Chondrocyte (in vitro differentiated cells): ENCODE measurements at regions not wholly inside any gene's neighbourhood (a gene's known extent, or its start where the extent isn't known, plus 50 kb on each side); places are given as distances from the start of the nearest gene placed in this dataset.

Experiments used
- DNase-seq: peaks from one replicate; pipeline ENCODE4 v3.0.0; 2021; ENCODE audit warnings: mixed read lengths, low spot score
- H3K27ac Mint-ChIP-seq: one replicate; pipeline ENCODE4 v1.8.0; 2021; ENCODE audit warnings: mild to moderate bottlenecking, moderate library complexity, mixed read lengths; ENCODE audit not compliant: unreplicated experiment
- H3K27me3 Mint-ChIP-seq: 2 replicates; pipeline ENCODE4 v1.8.0; 2021; ENCODE audit warnings: low read depth, mixed read lengths
- H3K36me3 Mint-ChIP-seq: 2 replicates; pipeline ENCODE4 v1.8.0; 2021; ENCODE audit warnings: low read depth, mixed read lengths
- H3K4me1 Mint-ChIP-seq: 2 replicates; pipeline ENCODE4 v1.8.0; 2021; ENCODE audit warnings: low read depth, mild to moderate bottlenecking, mixed read lengths
- H3K4me3 Mint-ChIP-seq: one replicate; pipeline ENCODE4 v1.8.0; 2021; ENCODE audit warnings: mild to moderate bottlenecking, moderate library complexity, mixed read lengths; ENCODE audit not compliant: unreplicated experiment
- H3K9me3 Mint-ChIP-seq: 2 replicates; pipeline ENCODE4 v1.8.0; 2021; ENCODE audit warnings: low read depth, mixed read lengths
- TF ChIP-seq, protein P1 (sequence below): fragments of 200-600 bp; sonication (generic); IDR thresholded peaks from 2 replicates; pipeline ENCODE4 v1.5.0; 2021; ENCODE audit warnings: antibody characterized with exemption, mild to moderate bottlenecking, moderate library complexity

- H3K27me3 Mint-ChIP-seq: no peaks in the 10 kb centered on the region
- TF ChIP-seq, protein P1, sequence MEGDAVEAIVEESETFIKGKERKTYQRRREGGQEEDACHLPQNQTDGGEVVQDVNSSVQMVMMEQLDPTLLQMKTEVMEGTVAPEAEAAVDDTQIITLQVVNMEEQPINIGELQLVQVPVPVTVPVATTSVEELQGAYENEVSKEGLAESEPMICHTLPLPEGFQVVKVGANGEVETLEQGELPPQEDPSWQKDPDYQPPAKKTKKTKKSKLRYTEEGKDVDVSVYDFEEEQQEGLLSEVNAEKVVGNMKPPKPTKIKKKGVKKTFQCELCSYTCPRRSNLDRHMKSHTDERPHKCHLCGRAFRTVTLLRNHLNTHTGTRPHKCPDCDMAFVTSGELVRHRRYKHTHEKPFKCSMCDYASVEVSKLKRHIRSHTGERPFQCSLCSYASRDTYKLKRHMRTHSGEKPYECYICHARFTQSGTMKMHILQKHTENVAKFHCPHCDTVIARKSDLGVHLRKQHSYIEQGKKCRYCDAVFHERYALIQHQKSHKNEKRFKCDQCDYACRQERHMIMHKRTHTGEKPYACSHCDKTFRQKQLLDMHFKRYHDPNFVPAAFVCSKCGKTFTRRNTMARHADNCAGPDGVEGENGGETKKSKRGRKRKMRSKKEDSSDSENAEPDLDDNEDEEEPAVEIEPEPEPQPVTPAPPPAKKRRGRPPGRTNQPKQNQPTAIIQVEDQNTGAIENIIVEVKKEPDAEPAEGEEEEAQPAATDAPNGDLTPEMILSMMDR: no peak
- no peak for DNase-seq
- peaks cover 2% of the 10 kb centered on the region for H3K9me3 Mint-ChIP-seq
- H3K4me3 Mint-ChIP-seq: no peak overlapping the region
- no peaks in the 10 kb centered on the region for H3K36me3 Mint-ChIP-seq
- no peak overlapping the region for H3K27ac Mint-ChIP-seq
- no peaks in the 10 kb centered on the region for H3K4me1 Mint-ChIP-seq
Measured at GRCh38 chr3:151949706-151950105, 76.3 kb downstream of the SUCNR1 start.

- TF ChIP-seq, protein P1: no peak
- H3K9me3 Mint-ChIP-seq: no peaks in the 10 kb centered on the region
- no peak overlapping the region for H3K27ac Mint-ChIP-seq
- H3K36me3 Mint-ChIP-seq: no peaks in the 10 kb centered on the region
- no peak overlapping the region for H3K4me3 Mint-ChIP-seq
- H3K27me3 Mint-ChIP-seq: no peaks in the 10 kb centered on the region
- no peaks in the 10 kb centered on the region for H3K4me1 Mint-ChIP-seq
- DNase-seq: no peak
Measured at GRCh38 chr3:151955356-151955755, 81.9 kb downstream of the SUCNR1 start.

GRCh38 chr3:151960961-151961580, 87.6 kb downstream of the SUCNR1 start:
- no peaks in the 10 kb centered on the region for H3K27me3 Mint-ChIP-seq
- H3K27ac Mint-ChIP-seq: no peak overlapping the region
- DNase-seq: no peak
- peaks cover under 1% of the 10 kb centered on the region for H3K36me3 Mint-ChIP-seq
- H3K4me1 Mint-ChIP-seq: no peaks in the 10 kb centered on the region
- H3K9me3 Mint-ChIP-seq: peaks cover 1% of the 10 kb centered on the region
- TF ChIP-seq, protein P1: no peak
- H3K4me3 Mint-ChIP-seq: no peak overlapping the region

GRCh38 chr3:151962352-151962751, 88.9 kb downstream of the SUCNR1 start:
- Mint-ChIP-seq H3K27me3 (no peaks in the 10 kb centered on the region), H3K9me3 (peaks cover 8% of the 10 kb centered on the region), H3K4me1 (no peaks in the 10 kb centered on the region), H3K36me3 (peaks cover 2% of the 10 kb centered on the region), H3K4me3 (no peak overlapping the region), H3K27ac (no peak overlapping the region)
- TF ChIP-seq, protein P1: no peak
- DNase-seq: no peak

DNA sequence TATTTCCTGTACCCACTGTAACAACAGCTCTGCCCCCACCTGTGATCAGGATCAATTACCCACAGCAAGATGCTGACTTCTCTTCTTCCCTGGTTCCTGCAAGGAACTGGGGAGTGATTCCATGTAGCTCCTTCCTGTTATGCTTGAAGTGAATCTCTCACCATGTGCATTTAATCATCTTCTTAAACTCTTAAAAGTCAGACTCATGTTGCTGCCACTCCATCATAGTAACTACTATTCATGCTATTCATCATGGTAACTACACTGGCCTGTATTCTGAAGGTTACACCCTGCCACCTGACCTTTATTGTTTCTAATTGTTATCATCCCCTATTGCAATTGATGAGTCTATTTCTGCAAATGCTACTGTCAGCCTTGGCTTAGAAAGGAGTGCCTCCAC, 89.5 kb downstream of the SUCNR1 start:
- H3K4me1 Mint-ChIP-seq: no peaks in the 10 kb centered on the region
- DNase-seq: no peak
- no peaks in the 10 kb centered on the region for H3K27me3 Mint-ChIP-seq
- no peak overlapping the region for H3K4me3 Mint-ChIP-seq
- H3K9me3 Mint-ChIP-seq: peaks cover 13% of the 10 kb centered on the region
- TF ChIP-seq, protein P1: no peak
- H3K36me3 Mint-ChIP-seq: peaks cover 2% of the 10 kb centered on the region
- no peak overlapping the region for H3K27ac Mint-ChIP-seq
